ENCODE measurements at regions not wholly inside any gene's neighbourhood (a gene's known extent, or its start where the extent isn't known, plus 50 kb on each side); places are given as distances from the start of the nearest gene placed in this dataset.
"Not testable (repeated sequence)": the region's sequence is repeated elsewhere in the genome, so short reads cannot be mapped to it uniquely, and the experiment has no call there.

GRCh38 chr22:36088292-36088691 lies 59.7 kb upstream of the RBFOX2 start:
- Mint-ChIP-seq H3K27me3 (no peaks in the 10 kb centered on the region), H3K27ac (no peak overlapping the region), H3K4me1 (peaks cover 3% of the 10 kb centered on the region), H3K4me3 (no peak overlapping the region), H3K36me3 (ENCODE audit: low read depth) (no peaks in the 10 kb centered on the region), H3K9me3 (no peaks in the 10 kb centered on the region)
- ChIA-PET CTCF (interaction anchor here (0.6 to 1.4 kb wide), 3 partner anchors 23 to 889 kb away, joined by 3 to 4 read pairs (median 3); no protein-coding TSS in a partner anchor), POLR2A (no interaction called here)
- DNase-seq, result no peak

- ChIA-PET CTCF (interaction anchor here (0.6 to 0.7 kb wide), 2 partner anchors 89 to 890 kb away, joined by 3 read pairs; no protein-coding TSS in a partner anchor), POLR2A (no interaction called here)
- no peaks in the 10 kb centered on the region for H3K27me3 Mint-ChIP-seq
- H3K27ac Mint-ChIP-seq, result no peak overlapping the region
- peaks cover 3% of the 10 kb centered on the region for H3K4me1 Mint-ChIP-seq
- no peak for DNase-seq
- H3K4me3 Mint-ChIP-seq, result no peak overlapping the region
- H3K36me3 Mint-ChIP-seq (ENCODE audit: low read depth), result no peaks in the 10 kb centered on the region
- no peaks in the 10 kb centered on the region for H3K9me3 Mint-ChIP-seq
Measured at GRCh38 chr22:36087784-36088183, 59.2 kb upstream of the RBFOX2 start.

- CTCF ChIA-PET, result interaction anchor here (0.6 to 0.9 kb wide), 2 partner anchors 21 to 58 kb away, joined by 3 to 4 read pairs; no protein-coding TSS in a partner anchor
- Mint-ChIP-seq H3K9me3 (no peaks in the 10 kb centered on the region), H3K4me1 (peaks cover 3% of the 10 kb centered on the region), H3K36me3 (ENCODE audit: low read depth) (no peaks in the 10 kb centered on the region), H3K4me3 (no peak overlapping the region), H3K27me3 (no peaks in the 10 kb centered on the region), H3K27ac (no peak overlapping the region)
- DNase-seq, result no peak
- POLR2A ChIA-PET, result no interaction called here
Measured at GRCh38 chr22:36086629-36087254, 58.1 kb upstream of the RBFOX2 start.

- Mint-ChIP-seq H3K9me3 (no peaks in the 10 kb centered on the region), H3K4me3 (no peak overlapping the region), H3K4me1 (peaks cover 3% of the 10 kb centered on the region), H3K27me3 (no peaks in the 10 kb centered on the region), H3K27ac (no peak overlapping the region), H3K36me3 (ENCODE audit: low read depth) (no peaks in the 10 kb centered on the region)
- ChIA-PET POLR2A (no interaction called here), CTCF (interaction anchor here (0.6 kb wide), 1 partner anchor 59 kb away, joined by 4 read pairs; no protein-coding TSS in a partner anchor)
- no peak for DNase-seq
Measured at GRCh38 chr22:36086170-36086490, 57.5 kb upstream of the RBFOX2 start.

- H3K27ac Mint-ChIP-seq, result no peak overlapping the region
- no peaks in the 10 kb centered on the region for H3K27me3 Mint-ChIP-seq
- no peaks in the 10 kb centered on the region for H3K9me3 Mint-ChIP-seq
- H3K36me3 Mint-ChIP-seq (ENCODE audit: low read depth), result no peaks in the 10 kb centered on the region
- H3K4me1 Mint-ChIP-seq, result peaks cover 3% of the 10 kb centered on the region
- no peak for DNase-seq
- POLR2A ChIA-PET, result no interaction called here
- CTCF ChIA-PET, result interaction anchor here (1.6 kb wide), 1 partner anchor 20 kb away, joined by 5 read pairs; no protein-coding TSS in a partner anchor
- no peak overlapping the region for H3K4me3 Mint-ChIP-seq
Measured at GRCh38 chr22:36085476-36086169, 57.0 kb upstream of the RBFOX2 start.

GRCh38 chr22:36084717-36085116 lies 56.1 kb upstream of the RBFOX2 start:
- H3K27ac Mint-ChIP-seq, result no peak overlapping the region
- H3K36me3 Mint-ChIP-seq (ENCODE audit: low read depth), result no peaks in the 10 kb centered on the region
- POLR2A ChIA-PET, result no interaction called here
- H3K4me1 Mint-ChIP-seq, result peaks cover 3% of the 10 kb centered on the region
- peaks cover 3% of the 10 kb centered on the region for H3K27me3 Mint-ChIP-seq
- DNase-seq, result no peak
- no peak overlapping the region for H3K4me3 Mint-ChIP-seq
- no peaks in the 10 kb centered on the region for H3K9me3 Mint-ChIP-seq
- CTCF ChIA-PET, result interaction anchor here (1.6 kb wide), 1 partner anchor 19 kb away, joined by 5 read pairs; no protein-coding TSS in a partner anchor

GRCh38 chr22:36083056-36083455 lies 54.4 kb upstream of the RBFOX2 start:
- H3K36me3 Mint-ChIP-seq (ENCODE audit: low read depth), result no peaks in the 10 kb centered on the region
- H3K9me3 Mint-ChIP-seq, result no peaks in the 10 kb centered on the region
- no peak overlapping the region for H3K27ac Mint-ChIP-seq
- H3K4me1 Mint-ChIP-seq, result no peaks in the 10 kb centered on the region
- no peak overlapping the region for H3K4me3 Mint-ChIP-seq
- ChIA-PET CTCF (interaction anchor here (3.4 kb wide), 1 partner anchor 17 kb away, joined by 13 read pairs; no protein-coding TSS in a partner anchor), POLR2A (no interaction called here)
- no peak for DNase-seq
- H3K27me3 Mint-ChIP-seq, result peaks cover 3% of the 10 kb centered on the region

GRCh38 chr22:36081023-36081431 lies 52.4 kb upstream of the RBFOX2 start:
- H3K36me3 Mint-ChIP-seq (ENCODE audit: low read depth), result no peaks in the 10 kb centered on the region
- no peak overlapping the region for H3K4me3 Mint-ChIP-seq
- H3K4me1 Mint-ChIP-seq, result no peaks in the 10 kb centered on the region
- no peaks in the 10 kb centered on the region for H3K9me3 Mint-ChIP-seq
- H3K27me3 Mint-ChIP-seq, result peaks cover 3% of the 10 kb centered on the region
- ChIA-PET CTCF (interaction anchor here (3.4 kb wide), 1 partner anchor 15 kb away, joined by 13 read pairs; no protein-coding TSS in a partner anchor), POLR2A (no interaction called here)
- no peak overlapping the region for H3K27ac Mint-ChIP-seq
- no peak for DNase-seq

- DNase-seq; H3K4me1 Mint-ChIP-seq; H3K36me3 Mint-ChIP-seq (ENCODE audit: low read depth); H3K9me3 Mint-ChIP-seq; H3K27ac Mint-ChIP-seq; H3K27me3 Mint-ChIP-seq; POLR2A ChIA-PET; H3K4me3 Mint-ChIP-seq: not testable (repeated sequence)
- CTCF ChIA-PET, result interaction anchor here (3.4 kb wide), 1 partner anchor 14 kb away, joined by 13 read pairs; no protein-coding TSS in a partner anchor
Measured at GRCh38 chr22:36080281-36080680, 51.7 kb upstream of the RBFOX2 start.

GRCh38 chr22:36079041-36079440 lies 50.4 kb upstream of the RBFOX2 start:
- H3K4me3 Mint-ChIP-seq, result no peak overlapping the region
- H3K27ac Mint-ChIP-seq, result no peak overlapping the region
- no peak for DNase-seq
- ChIA-PET CTCF (interaction anchor here (6.2 kb wide), 1 partner anchor 13 kb away, joined by 34 read pairs; no protein-coding TSS in a partner anchor), POLR2A (no interaction called here)
- H3K9me3 Mint-ChIP-seq, result no peaks in the 10 kb centered on the region
- H3K36me3 Mint-ChIP-seq (ENCODE audit: low read depth), result no peaks in the 10 kb centered on the region
- peaks cover 8% of the 10 kb centered on the region for H3K27me3 Mint-ChIP-seq
- no peaks in the 10 kb centered on the region for H3K4me1 Mint-ChIP-seq
